GM12892 (cell line): ENCODE measurements at regions not wholly inside any gene's neighbourhood (a gene's known extent, or its start where the extent isn't known, plus 50 kb on each side); places are given as distances from the start of the nearest gene placed in this dataset.

Experiments used
- POLR2A ChIP-seq: IDR thresholded peaks from 2 replicates; pipeline ENCODE4 v1.6.1; 2011; ENCODE audit warnings: low read depth, low read length, control low read depth
- POLR2AphosphoS5 ChIP-seq: IDR thresholded peaks from 2 replicates; pipeline ENCODE4 v1.6.1; 2011; ENCODE audit warnings: low read depth, low read length, control low read depth

GRCh38 chr7:101736084-101736483, 81.3 kb upstream of the CUX1 start:
- TF ChIP-seq POLR2A: no peak
- no peak for TF ChIP-seq POLR2AphosphoS5
